ENCODE measurements at regions not wholly inside any gene's neighbourhood (a gene's known extent, or its start where the extent isn't known, plus 50 kb on each side); places are given as distances from the start of the nearest gene placed in this dataset.
A peak's percentile ranks its signal among the peaks of the same experiment; 100 is the strongest.

DNA sequence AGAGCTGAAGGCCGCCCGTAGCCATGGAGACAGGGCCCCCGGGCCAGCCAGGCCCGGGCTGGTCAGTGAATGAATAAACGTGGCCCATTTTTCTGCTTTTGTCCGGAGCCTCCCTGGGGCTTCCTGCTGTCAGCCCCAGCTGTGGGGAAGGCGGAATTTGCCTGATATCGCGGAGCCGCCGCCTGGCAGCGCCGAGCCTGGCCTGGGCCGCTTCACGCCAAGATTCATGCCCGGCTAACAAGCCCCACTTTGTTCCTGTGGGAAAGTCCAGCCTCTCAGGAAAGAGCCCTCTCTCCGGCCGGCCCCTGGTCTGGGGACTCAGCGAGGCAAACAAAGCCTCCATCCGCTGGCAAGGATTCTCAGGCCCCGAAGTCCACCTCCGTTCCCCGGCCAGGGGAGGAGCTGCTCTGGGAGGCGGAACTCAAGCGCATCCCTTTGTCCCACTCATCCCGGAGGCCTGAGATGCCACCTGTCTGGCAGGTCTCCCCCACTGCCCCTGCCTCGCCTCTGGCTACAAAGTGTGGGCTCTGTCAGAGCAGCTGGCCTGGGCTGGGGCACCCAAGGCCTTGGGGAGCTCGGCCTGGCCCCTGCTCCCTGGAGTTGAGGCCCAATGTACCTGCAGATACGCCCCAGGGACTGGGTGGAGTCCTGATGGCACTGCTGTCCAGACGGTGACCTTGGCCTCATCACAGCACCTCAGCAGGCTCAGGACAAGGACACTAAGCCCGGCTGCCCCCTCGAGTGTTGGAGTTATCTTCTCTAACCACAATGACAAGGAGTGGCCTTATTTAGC, 51.6 kb upstream of the SLC6A11 start:
- Histone ChIP-seq H2AFZ (replicated peaks) (peak overlapping the region; percentile 97), H3K9me3 (ENCODE audit: low read depth) (no peaks in the 10 kb centered on the region), H3K27me3 (no peaks in the 10 kb centered on the region), H3K79me2 (ENCODE audit: low read depth) (no peaks in the 10 kb centered on the region), H3F3A (ENCODE audit: low read depth) (no peaks in the 10 kb centered on the region), H3K4me3 (no peak overlapping the region), H3K4me2 (peak overlapping the region; percentile 43), H3K27ac (no peak overlapping the region), H3K9ac (no peak overlapping the region), H3K36me3 (no peaks in the 10 kb centered on the region), H4K20me1 (ENCODE audit: low read depth) (no peaks in the 10 kb centered on the region), H3K4me1 (peaks cover 10% of the 10 kb centered on the region)
- H3K4me3 Mint-ChIP-seq: peak overlapping the region; percentile 70
- H3K4me1 Mint-ChIP-seq: peaks cover 25% of the 10 kb centered on the region
- no peaks in the 10 kb centered on the region for H3K36me3 Mint-ChIP-seq
- H3K27me3 Mint-ChIP-seq (ENCODE audit: insufficient read depth, low read depth): peaks cover 17% of the 10 kb centered on the region
- TF ChIP-seq EZH2 (IDR thresholded peaks at IDR 0.05) (no peak), EZH2phosphoT487 (IDR thresholded peaks at IDR 0.05) (no peak)
- TF ChIP-seq, protein P1, sequence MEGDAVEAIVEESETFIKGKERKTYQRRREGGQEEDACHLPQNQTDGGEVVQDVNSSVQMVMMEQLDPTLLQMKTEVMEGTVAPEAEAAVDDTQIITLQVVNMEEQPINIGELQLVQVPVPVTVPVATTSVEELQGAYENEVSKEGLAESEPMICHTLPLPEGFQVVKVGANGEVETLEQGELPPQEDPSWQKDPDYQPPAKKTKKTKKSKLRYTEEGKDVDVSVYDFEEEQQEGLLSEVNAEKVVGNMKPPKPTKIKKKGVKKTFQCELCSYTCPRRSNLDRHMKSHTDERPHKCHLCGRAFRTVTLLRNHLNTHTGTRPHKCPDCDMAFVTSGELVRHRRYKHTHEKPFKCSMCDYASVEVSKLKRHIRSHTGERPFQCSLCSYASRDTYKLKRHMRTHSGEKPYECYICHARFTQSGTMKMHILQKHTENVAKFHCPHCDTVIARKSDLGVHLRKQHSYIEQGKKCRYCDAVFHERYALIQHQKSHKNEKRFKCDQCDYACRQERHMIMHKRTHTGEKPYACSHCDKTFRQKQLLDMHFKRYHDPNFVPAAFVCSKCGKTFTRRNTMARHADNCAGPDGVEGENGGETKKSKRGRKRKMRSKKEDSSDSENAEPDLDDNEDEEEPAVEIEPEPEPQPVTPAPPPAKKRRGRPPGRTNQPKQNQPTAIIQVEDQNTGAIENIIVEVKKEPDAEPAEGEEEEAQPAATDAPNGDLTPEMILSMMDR (IDR thresholded peaks at IDR 0.05): no peak
- no peaks in the 10 kb centered on the region for H3K9me3 Mint-ChIP-seq
- peak overlapping the region; percentile 40 for H3K27ac Mint-ChIP-seq
- peak; percentile 68 for DNase-seq (ENCODE audit: low spot score)

DNA sequence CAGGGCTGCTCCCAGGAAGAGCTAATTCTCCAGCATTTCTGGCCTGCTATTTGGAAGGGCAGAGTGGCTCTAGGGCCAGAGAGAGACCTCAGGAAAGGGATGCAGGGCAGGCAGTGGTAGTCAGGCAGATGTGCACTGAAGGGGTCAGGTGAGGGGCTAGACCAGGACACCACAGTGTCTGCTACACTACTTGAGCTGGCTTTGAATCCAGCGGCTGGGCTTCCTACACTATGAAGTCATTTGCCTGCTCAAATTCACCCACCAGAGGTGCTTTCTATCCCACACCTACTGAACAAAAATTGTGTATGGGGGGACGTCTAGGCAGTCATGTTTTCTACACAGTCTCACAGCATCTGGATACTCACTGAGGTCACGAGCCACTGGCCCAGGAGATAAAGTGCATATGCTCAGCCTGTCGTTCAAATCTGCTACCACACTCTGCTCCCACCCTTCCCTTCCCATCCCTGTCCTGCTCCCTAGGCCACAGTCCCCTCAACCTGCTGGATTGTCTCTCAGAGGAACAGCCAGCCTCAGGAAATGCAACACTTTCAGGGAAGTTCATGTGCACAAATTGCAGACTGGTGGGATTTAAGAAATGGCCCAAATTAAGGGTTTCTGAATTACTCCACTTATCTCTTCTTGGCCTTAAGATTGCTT, 49.9 kb upstream of the SLC6A11 start:
- peaks cover 21% of the 10 kb centered on the region for H3K4me1 Mint-ChIP-seq
- Histone ChIP-seq H3K9ac (no peak overlapping the region), H2AFZ (replicated peaks) (no peak overlapping the region), H4K20me1 (ENCODE audit: low read depth) (no peaks in the 10 kb centered on the region), H3K4me2 (no peak overlapping the region), H3K27me3 (no peaks in the 10 kb centered on the region), H3K4me3 (no peak overlapping the region), H3K4me1 (peaks cover 10% of the 10 kb centered on the region), H3K9me3 (ENCODE audit: low read depth) (no peaks in the 10 kb centered on the region), H3K27ac (no peak overlapping the region), H3K79me2 (ENCODE audit: low read depth) (no peaks in the 10 kb centered on the region), H3F3A (ENCODE audit: low read depth) (no peaks in the 10 kb centered on the region), H3K36me3 (no peaks in the 10 kb centered on the region)
- no peaks in the 10 kb centered on the region for H3K36me3 Mint-ChIP-seq
- peaks cover 15% of the 10 kb centered on the region for H3K27me3 Mint-ChIP-seq (ENCODE audit: insufficient read depth, low read depth)
- TF ChIP-seq EZH2 (IDR thresholded peaks at IDR 0.05): no peak
- no peak for TF ChIP-seq EZH2phosphoT487 (IDR thresholded peaks at IDR 0.05)
- TF ChIP-seq, protein P1 (IDR thresholded peaks at IDR 0.05): no peak
- no peak overlapping the region for H3K4me3 Mint-ChIP-seq
- no peak for DNase-seq (ENCODE audit: low spot score)
- no peaks in the 10 kb centered on the region for H3K9me3 Mint-ChIP-seq
- no peak overlapping the region for H3K27ac Mint-ChIP-seq
